ENCODE measurements at regions not wholly inside any gene's neighbourhood (a gene's known extent, or its start where the extent isn't known, plus 50 kb on each side); places are given as distances from the start of the nearest gene placed in this dataset.

GRCh38 chr21:40902993-40903392 is 56.0 kb upstream of the DSCAM start:
- TF ChIP-seq, protein P1, sequence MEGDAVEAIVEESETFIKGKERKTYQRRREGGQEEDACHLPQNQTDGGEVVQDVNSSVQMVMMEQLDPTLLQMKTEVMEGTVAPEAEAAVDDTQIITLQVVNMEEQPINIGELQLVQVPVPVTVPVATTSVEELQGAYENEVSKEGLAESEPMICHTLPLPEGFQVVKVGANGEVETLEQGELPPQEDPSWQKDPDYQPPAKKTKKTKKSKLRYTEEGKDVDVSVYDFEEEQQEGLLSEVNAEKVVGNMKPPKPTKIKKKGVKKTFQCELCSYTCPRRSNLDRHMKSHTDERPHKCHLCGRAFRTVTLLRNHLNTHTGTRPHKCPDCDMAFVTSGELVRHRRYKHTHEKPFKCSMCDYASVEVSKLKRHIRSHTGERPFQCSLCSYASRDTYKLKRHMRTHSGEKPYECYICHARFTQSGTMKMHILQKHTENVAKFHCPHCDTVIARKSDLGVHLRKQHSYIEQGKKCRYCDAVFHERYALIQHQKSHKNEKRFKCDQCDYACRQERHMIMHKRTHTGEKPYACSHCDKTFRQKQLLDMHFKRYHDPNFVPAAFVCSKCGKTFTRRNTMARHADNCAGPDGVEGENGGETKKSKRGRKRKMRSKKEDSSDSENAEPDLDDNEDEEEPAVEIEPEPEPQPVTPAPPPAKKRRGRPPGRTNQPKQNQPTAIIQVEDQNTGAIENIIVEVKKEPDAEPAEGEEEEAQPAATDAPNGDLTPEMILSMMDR (IDR thresholded peaks at IDR 0.05): no peak
- TF ChIP-seq POLR2A (IDR thresholded peaks at IDR 0.05): no peak

All from adrenal gland (tissue), 5 donors.